ENCODE measurements at regions not wholly inside any gene's neighbourhood (a gene's known extent, or its start where the extent isn't known, plus 50 kb on each side); places are given as distances from the start of the nearest gene placed in this dataset.

GRCh38 chr4:123569541-123569940, 172.9 kb downstream of the SPRY1 start:
- Histone ChIP-seq H3K27ac (no peak overlapping the region), H3K79me2 (ENCODE audit: insufficient read depth, low read depth) (no peaks in the 10 kb centered on the region), H2AFZ (ENCODE audit: low read depth) (no peak overlapping the region)

GRCh38 chr4:123573866-123574508, 177.4 kb downstream of the SPRY1 start:
- Histone ChIP-seq H3K9ac (no peak overlapping the region), H3K27ac (no peak overlapping the region), H3K4me1 (ENCODE audit: low read depth, poor library complexity, severe bottlenecking) (no peaks in the 10 kb centered on the region), H3K27me3 (ENCODE audit: insufficient read depth, low read depth) (no peaks in the 10 kb centered on the region), H3K4me2 (no peak overlapping the region), H4K20me1 (ENCODE audit: insufficient read depth) (no peaks in the 10 kb centered on the region), H3K79me2 (ENCODE audit: insufficient read depth, low read depth) (no peaks in the 10 kb centered on the region), H2AFZ (ENCODE audit: low read depth) (no peak overlapping the region), H3K36me3 (ENCODE audit: insufficient read depth) (no peaks in the 10 kb centered on the region), H3K4me3 (IDR thresholded peaks at IDR 0.05; ENCODE audit: insufficient read depth, low read depth, low read length) (no peak overlapping the region)
- no peak for TF ChIP-seq CTCF (conservative IDR thresholded peaks at IDR 0.05; ENCODE audit: low read depth, low read length)

More at GRCh38 chr4:123569541-123569940, 172.9 kb downstream of the SPRY1 start:
- TF ChIP-seq CTCF (conservative IDR thresholded peaks at IDR 0.05; ENCODE audit: low read depth, low read length), result no peak
- Histone ChIP-seq H3K27me3 (ENCODE audit: insufficient read depth, low read depth) (no peaks in the 10 kb centered on the region), H3K36me3 (ENCODE audit: insufficient read depth) (no peaks in the 10 kb centered on the region), H3K4me1 (ENCODE audit: low read depth, poor library complexity, severe bottlenecking) (peaks cover 8% of the 10 kb centered on the region), H3K9ac (no peak overlapping the region), H3K4me3 (IDR thresholded peaks at IDR 0.05; ENCODE audit: insufficient read depth, low read depth, low read length) (no peak overlapping the region), H4K20me1 (ENCODE audit: insufficient read depth) (no peaks in the 10 kb centered on the region), H3K4me2 (no peak overlapping the region)

- Histone ChIP-seq H2AFZ (ENCODE audit: low read depth) (no peak overlapping the region), H3K9ac (no peak overlapping the region), H3K27me3 (ENCODE audit: insufficient read depth, low read depth) (no peaks in the 10 kb centered on the region), H3K4me3 (IDR thresholded peaks at IDR 0.05; ENCODE audit: insufficient read depth, low read depth, low read length) (no peak overlapping the region), H3K36me3 (ENCODE audit: insufficient read depth) (no peaks in the 10 kb centered on the region), H3K79me2 (ENCODE audit: insufficient read depth, low read depth) (no peaks in the 10 kb centered on the region), H3K4me2 (no peak overlapping the region), H3K27ac (no peak overlapping the region), H3K4me1 (ENCODE audit: low read depth, poor library complexity, severe bottlenecking) (no peaks in the 10 kb centered on the region), H4K20me1 (ENCODE audit: insufficient read depth) (no peaks in the 10 kb centered on the region)
- no peak for TF ChIP-seq CTCF (conservative IDR thresholded peaks at IDR 0.05; ENCODE audit: low read depth, low read length)
Measured at GRCh38 chr4:123575291-123575690, 178.7 kb downstream of the SPRY1 start.

- Histone ChIP-seq H3K4me2 (no peak overlapping the region), H4K20me1 (ENCODE audit: insufficient read depth) (no peaks in the 10 kb centered on the region), H3K4me3 (IDR thresholded peaks at IDR 0.05; ENCODE audit: insufficient read depth, low read depth, low read length) (no peak overlapping the region), H3K27ac (no peak overlapping the region), H3K9ac (no peak overlapping the region), H3K4me1 (ENCODE audit: low read depth, poor library complexity, severe bottlenecking) (no peaks in the 10 kb centered on the region), H3K79me2 (ENCODE audit: insufficient read depth, low read depth) (no peaks in the 10 kb centered on the region), H2AFZ (ENCODE audit: low read depth) (no peak overlapping the region), H3K27me3 (ENCODE audit: insufficient read depth, low read depth) (no peaks in the 10 kb centered on the region), H3K36me3 (ENCODE audit: insufficient read depth) (no peaks in the 10 kb centered on the region)
- TF ChIP-seq CTCF (conservative IDR thresholded peaks at IDR 0.05; ENCODE audit: low read depth, low read length), result no peak
Measured at GRCh38 chr4:123577225-123577906, 180.8 kb downstream of the SPRY1 start.

All from KMS-11 (cell line).